GM23338 (cell line): ENCODE measurements at regions not wholly inside any gene's neighbourhood (a gene's known extent, or its start where the extent isn't known, plus 50 kb on each side); places are given as distances from the start of the nearest gene placed in this dataset.

Experiments
- ATAC-seq: fragments of 200-7000 bp; cut with Tn5 transposase; 3 replicates; pipeline ENCODE4 v1.9.1; 2020
- DNase-seq: peaks from one replicate; pipeline ENCODE4 v3.0.0-alpha.2; 2015; ENCODE audit warnings: low spot score
- H2AFZ ChIP-seq: fragments of 200-600 bp; sonication (generic); 2 replicates; pipeline ENCODE4 v1.8.0; 2016; ENCODE audit warnings: antibody characterized with exemption, mild to moderate bottlenecking, moderate library complexity
- H3F3A ChIP-seq: fragments of 200-600 bp; sonication (generic); replicated peaks from 2 replicates; pipeline ENCODE4 v1.8.0; 2017; ENCODE audit warnings: antibody characterized with exemption, mixed run types, low read depth
- H3K27ac ChIP-seq: fragments of 200-600 bp; sonication (generic); 2 replicates; pipeline ENCODE4 v1.6.1; 2016; ENCODE audit warnings: low read depth
- H3K27me3 ChIP-seq: fragments of 200-600 bp; sonication (generic); 2 replicates; pipeline ENCODE4 v1.8.0; 2016; ENCODE audit warnings: mild to moderate bottlenecking, mixed run types, moderate library complexity; ENCODE audit not compliant: insufficient read depth
- H3K36me3 ChIP-seq: fragments of 200-600 bp; sonication (generic); 2 replicates; pipeline ENCODE4 v1.8.0; 2016; ENCODE audit warnings: mild to moderate bottlenecking; ENCODE audit not compliant: insufficient read depth
- H3K4me1 ChIP-seq: fragments of 200-600 bp; sonication (generic); 2 replicates; pipeline ENCODE4 v1.8.0; 2016; ENCODE audit warnings: mild to moderate bottlenecking, moderate library complexity; ENCODE audit not compliant: insufficient read depth
- H3K4me2 ChIP-seq: fragments of 200-600 bp; sonication (generic); 2 replicates; pipeline ENCODE4 v1.7.1; 2017; ENCODE audit warnings: mixed run types
- H3K4me3 ChIP-seq: fragments of 200-600 bp; sonication (generic); 2 replicates; pipeline ENCODE4 v1.6.1; 2016; ENCODE audit warnings: mixed run types
- H3K79me2 ChIP-seq: fragments of 200-600 bp; sonication (generic); replicated peaks from 2 replicates; pipeline ENCODE4 v1.8.0; 2017; ENCODE audit warnings: mild to moderate bottlenecking; ENCODE audit not compliant: insufficient read depth
- H3K9me2 ChIP-seq: fragments of 200-600 bp; sonication (generic); 2 replicates; pipeline ENCODE4 v1.8.0; 2017; ENCODE audit not compliant: insufficient read depth
- H4K20me1 ChIP-seq: fragments of 200-600 bp; sonication (generic); replicated peaks from 2 replicates; pipeline ENCODE4 v1.8.0; 2017; ENCODE audit warnings: mild to moderate bottlenecking; ENCODE audit not compliant: insufficient read depth
- H3K27ac Mint-ChIP-seq: 2 replicates; pipeline ENCODE4 v1.8.0; 2020; ENCODE audit warnings: inconsistent platforms, mild to moderate bottlenecking, moderate library complexity, mixed read lengths
- H3K27me3 Mint-ChIP-seq: 3 replicates; pipeline ENCODE4 v1.8.0; 2022; ENCODE audit warnings: low read depth, mild to moderate bottlenecking, moderate library complexity, mixed read lengths, inconsistent platforms; ENCODE audit not compliant: insufficient read depth, poor library complexity
- H3K36me3 Mint-ChIP-seq: 3 replicates; pipeline ENCODE4 v1.8.0; 2021; ENCODE audit warnings: low read depth, mild to moderate bottlenecking, inconsistent platforms, moderate library complexity, mixed read lengths
- H3K4me1 Mint-ChIP-seq: 3 replicates; pipeline ENCODE4 v1.8.0; 2020; ENCODE audit warnings: mild to moderate bottlenecking, inconsistent platforms, mixed read lengths
- H3K4me3 Mint-ChIP-seq: 3 replicates; pipeline ENCODE4 v1.8.0; 2021; ENCODE audit warnings: moderate library complexity, mild to moderate bottlenecking, inconsistent platforms, mixed read lengths
- H3K9me3 Mint-ChIP-seq: 3 replicates; pipeline ENCODE4 v1.8.0; 2020; ENCODE audit warnings: moderate library complexity, mild to moderate bottlenecking, inconsistent platforms, mixed read lengths
- CREB1 ChIP-seq: fragments of 250-450 bp; sonication (Bioruptor Pico); IDR thresholded peaks from 2 replicates; pipeline ENCODE4 v1.5.0; 2020; ENCODE audit warnings: low read depth, mild to moderate bottlenecking, moderate library complexity
- CTCF ChIP-seq, 2 experiments: fragments of 200-600 bp in 1 of 2; sonication (generic) in 1 of 2; conservative IDR thresholded peaks; 2 replicates each; pipeline versions ENCODE4 v1.5.1 to v1.6.1; 2016 to 2017; ENCODE audit warnings: antibody characterized with exemption in 2 of 2, low read depth in 2 of 2, mild to moderate bottlenecking in 2 of 2, moderate library complexity in 1 of 2
- ETS1 ChIP-seq: IDR thresholded peaks from 2 replicates; pipeline ENCODE4 v1.6.1; 2016; ENCODE audit warnings: antibody characterized with exemption
- EZH2 ChIP-seq: fragments of 200-600 bp; sonication (generic); IDR thresholded peaks from one replicate; pipeline ENCODE4 v1.8.0; 2017; ENCODE audit warnings: antibody characterized with exemption, mild to moderate bottlenecking, low read depth; ENCODE audit not compliant: unreplicated experiment
- EZH2phosphoT487 ChIP-seq: fragments of 200-600 bp; sonication (generic); IDR thresholded peaks from one replicate; pipeline ENCODE4 v1.8.1; 2018; ENCODE audit warnings: antibody characterized with exemption; ENCODE audit not compliant: unreplicated experiment
- NANOG ChIP-seq: IDR thresholded peaks from 2 replicates; pipeline ENCODE4 v1.6.1; 2016; ENCODE audit warnings: antibody characterized with exemption, borderline replicate concordance
- POLR2AphosphoS5 ChIP-seq: IDR thresholded peaks from 2 replicates; pipeline ENCODE4 v1.6.1; 2016; ENCODE audit warnings: antibody characterized with exemption, low read depth
- REST ChIP-seq: IDR thresholded peaks from one replicate; pipeline ENCODE4 v1.6.1; 2018; ENCODE audit warnings: antibody characterized with exemption; ENCODE audit not compliant: unreplicated experiment
- STAT1 ChIP-seq: IDR thresholded peaks from one replicate; pipeline ENCODE4 v1.6.1; 2016; ENCODE audit warnings: antibody characterized with exemption; ENCODE audit not compliant: unreplicated experiment
- ZNF114 ChIP-seq: fragments of 250-450 bp; sonication (Bioruptor Pico); IDR thresholded peaks from 2 replicates; pipeline ENCODE4 v1.5.0; 2020; ENCODE audit warnings: mild to moderate bottlenecking, moderate library complexity
- ZNF331 ChIP-seq: fragments of 250-450 bp; sonication (Bioruptor Pico); IDR thresholded peaks from 2 replicates; pipeline ENCODE4 v1.5.0; 2020; ENCODE audit warnings: low read depth, mild to moderate bottlenecking, moderate library complexity
- TF ChIP-seq, protein P1 (sequence below): fragments of 250-450 bp; sonication (Bioruptor Pico); IDR thresholded peaks from 2 replicates; pipeline ENCODE4 v1.5.0; 2020; ENCODE audit warnings: mild to moderate bottlenecking, moderate library complexity

- no peak for ATAC-seq
- H2AFZ ChIP-seq = no peak overlapping the region
- no peaks in the 10 kb centered on the region for H3K27me3 ChIP-seq
- Mint-ChIP-seq H3K27me3 (peaks cover 8% of the 10 kb centered on the region), H3K4me3 (no peak overlapping the region), H3K9me3 (no peaks in the 10 kb centered on the region; the same call in 2 of the 3 replicates), H3K4me1 (peaks cover 7% of the 10 kb centered on the region), H3K36me3 (no peaks in the 10 kb centered on the region), H3K27ac (no peak overlapping the region; the same call in 1 of the 2 replicates)
- DNase-seq = no peak
- no peaks in the 10 kb centered on the region for H4K20me1 ChIP-seq
- no peaks in the 10 kb centered on the region for H3K36me3 ChIP-seq
- no peak overlapping the region for H3K27ac ChIP-seq
- no peak overlapping the region for H3K4me3 ChIP-seq
- peaks cover 14% of the 10 kb centered on the region for H3K9me2 ChIP-seq
- H3K79me2 ChIP-seq = no peaks in the 10 kb centered on the region
- H3K4me1 ChIP-seq = no peaks in the 10 kb centered on the region
- TF ChIP-seq, protein P1, sequence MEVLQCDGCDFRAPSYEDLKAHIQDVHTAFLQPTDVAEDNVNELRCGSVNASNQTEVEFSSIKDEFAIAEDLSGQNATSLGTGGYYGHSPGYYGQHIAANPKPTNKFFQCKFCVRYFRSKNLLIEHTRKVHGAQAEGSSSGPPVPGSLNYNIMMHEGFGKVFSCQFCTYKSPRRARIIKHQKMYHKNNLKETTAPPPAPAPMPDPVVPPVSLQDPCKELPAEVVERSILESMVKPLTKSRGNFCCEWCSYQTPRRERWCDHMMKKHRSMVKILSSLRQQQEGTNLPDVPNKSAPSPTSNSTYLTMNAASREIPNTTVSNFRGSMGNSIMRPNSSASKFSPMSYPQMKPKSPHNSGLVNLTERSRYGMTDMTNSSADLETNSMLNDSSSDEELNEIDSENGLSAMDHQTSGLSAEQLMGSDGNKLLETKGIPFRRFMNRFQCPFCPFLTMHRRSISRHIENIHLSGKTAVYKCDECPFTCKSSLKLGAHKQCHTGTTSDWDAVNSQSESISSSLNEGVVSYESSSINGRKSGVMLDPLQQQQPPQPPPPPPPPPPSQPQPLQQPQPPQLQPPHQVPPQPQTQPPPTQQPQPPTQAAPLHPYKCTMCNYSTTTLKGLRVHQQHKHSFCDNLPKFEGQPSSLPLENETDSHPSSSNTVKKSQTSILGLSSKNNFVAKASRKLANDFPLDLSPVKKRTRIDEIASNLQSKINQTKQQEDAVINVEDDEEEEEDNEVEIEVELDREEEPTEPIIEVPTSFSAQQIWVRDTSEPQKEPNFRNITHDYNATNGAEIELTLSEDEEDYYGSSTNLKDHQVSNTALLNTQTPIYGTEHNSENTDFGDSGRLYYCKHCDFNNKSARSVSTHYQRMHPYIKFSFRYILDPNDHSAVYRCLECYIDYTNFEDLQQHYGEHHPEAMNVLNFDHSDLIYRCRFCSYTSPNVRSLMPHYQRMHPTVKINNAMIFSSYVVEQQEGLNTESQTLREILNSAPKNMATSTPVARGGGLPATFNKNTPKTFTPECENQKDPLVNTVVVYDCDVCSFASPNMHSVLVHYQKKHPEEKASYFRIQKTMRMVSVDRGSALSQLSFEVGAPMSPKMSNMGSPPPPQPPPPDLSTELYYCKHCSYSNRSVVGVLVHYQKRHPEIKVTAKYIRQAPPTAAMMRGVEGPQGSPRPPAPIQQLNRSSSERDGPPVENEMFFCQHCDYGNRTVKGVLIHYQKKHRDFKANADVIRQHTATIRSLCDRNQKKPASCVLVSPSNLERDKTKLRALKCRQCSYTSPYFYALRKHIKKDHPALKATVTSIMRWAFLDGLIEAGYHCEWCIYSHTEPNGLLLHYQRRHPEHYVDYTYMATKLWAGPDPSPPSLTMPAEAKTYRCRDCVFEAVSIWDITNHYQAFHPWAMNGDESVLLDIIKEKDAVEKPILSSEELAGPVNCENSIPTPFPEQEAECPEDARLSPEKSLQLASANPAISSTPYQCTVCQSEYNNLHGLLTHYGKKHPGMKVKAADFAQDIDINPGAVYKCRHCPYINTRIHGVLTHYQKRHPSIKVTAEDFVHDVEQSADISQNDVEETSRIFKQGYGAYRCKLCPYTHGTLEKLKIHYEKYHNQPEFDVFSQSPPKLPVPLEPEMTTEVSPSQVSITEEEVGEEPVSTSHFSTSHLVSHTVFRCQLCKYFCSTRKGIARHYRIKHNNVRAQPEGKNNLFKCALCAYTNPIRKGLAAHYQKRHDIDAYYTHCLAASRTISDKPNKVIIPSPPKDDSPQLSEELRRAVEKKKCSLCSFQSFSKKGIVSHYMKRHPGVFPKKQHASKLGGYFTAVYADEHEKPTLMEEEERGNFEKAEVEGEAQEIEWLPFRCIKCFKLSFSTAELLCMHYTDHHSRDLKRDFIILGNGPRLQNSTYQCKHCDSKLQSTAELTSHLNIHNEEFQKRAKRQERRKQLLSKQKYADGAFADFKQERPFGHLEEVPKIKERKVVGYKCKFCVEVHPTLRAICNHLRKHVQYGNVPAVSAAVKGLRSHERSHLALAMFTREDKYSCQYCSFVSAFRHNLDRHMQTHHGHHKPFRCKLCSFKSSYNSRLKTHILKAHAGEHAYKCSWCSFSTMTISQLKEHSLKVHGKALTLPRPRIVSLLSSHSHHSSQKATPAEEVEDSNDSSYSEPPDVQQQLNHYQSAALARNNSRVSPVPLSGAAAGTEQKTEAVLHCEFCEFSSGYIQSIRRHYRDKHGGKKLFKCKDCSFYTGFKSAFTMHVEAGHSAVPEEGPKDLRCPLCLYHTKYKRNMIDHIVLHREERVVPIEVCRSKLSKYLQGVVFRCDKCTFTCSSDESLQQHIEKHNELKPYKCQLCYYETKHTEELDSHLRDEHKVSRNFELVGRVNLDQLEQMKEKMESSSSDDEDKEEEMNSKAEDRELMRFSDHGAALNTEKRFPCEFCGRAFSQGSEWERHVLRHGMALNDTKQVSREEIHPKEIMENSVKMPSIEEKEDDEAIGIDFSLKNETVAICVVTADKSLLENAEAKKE (CRISPR knock-in tag) = no peak
- no peak for TF ChIP-seq POLR2AphosphoS5
- no peak for TF ChIP-seq EZH2phosphoT487
- TF ChIP-seq ZNF331 (CRISPR knock-in tag) = no peak
- TF ChIP-seq EZH2 = no peak
- TF ChIP-seq ETS1 = no peak
- TF ChIP-seq NANOG = no peak
- no peak for TF ChIP-seq CREB1 (CRISPR knock-in tag)
- TF ChIP-seq ZNF114 (CRISPR knock-in tag) = no peak
- no peak for TF ChIP-seq CTCF (conservative IDR thresholded peaks at IDR 0.05; ENCODE audit: low read depth in 2 of 2)
- no peak for TF ChIP-seq STAT1
- no peak for TF ChIP-seq REST
- H3F3A ChIP-seq = no peaks in the 10 kb centered on the region
- no peak overlapping the region for H3K4me2 ChIP-seq
These were observed 428.1 kb downstream of the PRDM2 start for GRCh38 chr1:14128096-14128495.
